ENCODE measurements at regions not wholly inside any gene's neighbourhood (a gene's known extent, or its start where the extent isn't known, plus 50 kb on each side); places are given as distances from the start of the nearest gene placed in this dataset.

GRCh38 chr3:191141728-191142127 lies 57.3 kb upstream of the OSTN start:
- DNase-seq = no peak
- Histone ChIP-seq H3K4me2 (no peak overlapping the region; the same call in 1 of the 2 replicates), H3K27ac (ENCODE audit: low read depth in 2 of 2, low read length in 1 of 2) (peak overlapping the region in 1 of 2 experiments; percentile 86; a peak in 3 of 4 replicates), H3K36me3 (replicated peaks in 1 of 2; ENCODE audit: control insufficient read depth in 1 of 2, insufficient read depth in 2 of 2, low read length in 1 of 2) (no peaks in the 10 kb centered on the region), H3K9me3 (no peaks in the 10 kb centered on the region), H2AFZ (ENCODE audit: low read depth) (peak overlapping the region; percentile 64; the same call in 1 of the 2 replicates), H3K9ac (no peak overlapping the region), H3F3A (replicated peaks; ENCODE audit: insufficient read depth) (peaks cover 19% of the 10 kb centered on the region), H3K4me3 (ENCODE audit: low read depth in 2 of 2, low read length in 1 of 2) (no peak overlapping the region), H4K20me1 (ENCODE audit: insufficient read depth) (no peaks in the 10 kb centered on the region), H3K27me3 (ENCODE audit: insufficient read depth) (no peaks in the 10 kb centered on the region), H3K4me1 (ENCODE audit: control insufficient read depth in 1 of 2, insufficient read depth in 2 of 2, low read depth in 1 of 2, low read length in 1 of 2) (peaks cover 0 to 7% of the 10 kb centered on the region in 2 experiments; a peak in 2 of 4 replicates), H3K9me2 (no peaks in the 10 kb centered on the region), H3K79me2 (ENCODE audit: insufficient read depth) (no peaks in the 10 kb centered on the region)
- 20% methylated on average over 4 of the region's 4 CpGs for WGBS (ENCODE audit: low lambda C conversion rate)
- POLR2A ChIA-PET = no interaction called here
- TF ChIP-seq MXI1 (IDR thresholded peaks at IDR 0.05; ENCODE audit: low read depth, low read length) = no peak
- TF ChIP-seq FOXM1 (IDR thresholded peaks at IDR 0.05; ENCODE audit: low read depth) = no peak
- peak; percentile 41; the same call in 1 of the 2 replicates for TF ChIP-seq PBX3 (IDR thresholded peaks at IDR 0.05)
- TF ChIP-seq SMC3 (IDR thresholded peaks at IDR 0.05; ENCODE audit: low read depth, low read length) = no peak
- peak; percentile 67 for TF ChIP-seq TCF12 (IDR thresholded peaks at IDR 0.05)
- TF ChIP-seq EP300 (IDR thresholded peaks at IDR 0.05; ENCODE audit: borderline replicate concordance in 1 of 2, low read depth in 1 of 2, low read length in 1 of 2) = peak in 1 of 2 experiments; percentile 56; a peak in 1 of 4 replicates
- no peak for TF ChIP-seq EZH2phosphoT487 (IDR thresholded peaks at IDR 0.05; ENCODE audit: borderline replicate concordance, low read depth)
- peak; percentile 82 for TF ChIP-seq JUND (IDR thresholded peaks at IDR 0.05)
- no peak for TF ChIP-seq TEAD4 (IDR thresholded peaks at IDR 0.05; ENCODE audit: borderline replicate concordance, insufficient read depth)
- no peak for TF ChIP-seq RAD21 (IDR thresholded peaks at IDR 0.05; ENCODE audit: low read length)
- peak; percentile 25; the same call in 1 of the 2 replicates for TF ChIP-seq NFIC (IDR thresholded peaks at IDR 0.05; ENCODE audit: borderline replicate concordance)
- TF ChIP-seq POLR2AphosphoS5 (IDR thresholded peaks at IDR 0.05; ENCODE audit: low read depth, low read length) = no peak; the same call in 1 of the 2 replicates
- TF ChIP-seq FOSL2 (IDR thresholded peaks at IDR 0.05; ENCODE audit: borderline replicate concordance, low read depth) = peak; percentile 89
- TF ChIP-seq USF2 (IDR thresholded peaks at IDR 0.05; ENCODE audit: borderline replicate concordance, low read depth, low read length) = no peak
- no peak for TF ChIP-seq USF1 (IDR thresholded peaks at IDR 0.05; ENCODE audit: borderline replicate concordance, low read depth)
- no peak for TF ChIP-seq RXRA (IDR thresholded peaks at IDR 0.05; ENCODE audit: borderline replicate concordance, low read depth)
- no peak for TF ChIP-seq TAF1 (IDR thresholded peaks at IDR 0.05; ENCODE audit: borderline replicate concordance, low read depth, low read length)
- no peak for TF ChIP-seq NRF1 (IDR thresholded peaks at IDR 0.05; ENCODE audit: low read depth, low read length)
- no peak for TF ChIP-seq ELF1 (IDR thresholded peaks at IDR 0.05)
- peak; percentile 88; the same call in 1 of the 2 replicates for TF ChIP-seq MEF2A (IDR thresholded peaks at IDR 0.05; ENCODE audit: borderline replicate concordance, low read depth)
- TF ChIP-seq RCOR1 (IDR thresholded peaks at IDR 0.05; ENCODE audit: low read length) = no peak
- TF ChIP-seq ZBTB33 (IDR thresholded peaks at IDR 0.05; ENCODE audit: borderline replicate concordance, low read depth) = no peak
- CTCF ChIA-PET = no interaction called here
